ENCODE measurements at regions not wholly inside any gene's neighbourhood (a gene's known extent, or its start where the extent isn't known, plus 50 kb on each side); places are given as distances from the start of the nearest gene placed in this dataset.

- no peaks in the 10 kb centered on the region for H3K4me1 ChIP-seq (ENCODE audit: control insufficient read depth, insufficient read depth, low read length, poor library complexity, severe bottlenecking)
- DNase-seq: no peak
- H3K27ac ChIP-seq (ENCODE audit: insufficient read depth, low read length, poor library complexity, severe bottlenecking): no peak overlapping the region
- H3K36me3 ChIP-seq (ENCODE audit: control insufficient read depth, insufficient read depth, low read length): no peaks in the 10 kb centered on the region
- no peak overlapping the region for H3K4me3 ChIP-seq (ENCODE audit: insufficient read depth, low read depth, low read length, poor library complexity, severe bottlenecking)
- peaks cover 13% of the 10 kb centered on the region for H3K27me3 ChIP-seq (replicated peaks; ENCODE audit: control insufficient read depth, insufficient read depth, low read length, poor library complexity, severe bottlenecking)
- H3K9me3 ChIP-seq (ENCODE audit: control insufficient read depth, low read length): no peaks in the 10 kb centered on the region
Observed at GRCh38 chr20:62527781-62528180, 52.0 kb upstream of the GATA5 start.

DNA sequence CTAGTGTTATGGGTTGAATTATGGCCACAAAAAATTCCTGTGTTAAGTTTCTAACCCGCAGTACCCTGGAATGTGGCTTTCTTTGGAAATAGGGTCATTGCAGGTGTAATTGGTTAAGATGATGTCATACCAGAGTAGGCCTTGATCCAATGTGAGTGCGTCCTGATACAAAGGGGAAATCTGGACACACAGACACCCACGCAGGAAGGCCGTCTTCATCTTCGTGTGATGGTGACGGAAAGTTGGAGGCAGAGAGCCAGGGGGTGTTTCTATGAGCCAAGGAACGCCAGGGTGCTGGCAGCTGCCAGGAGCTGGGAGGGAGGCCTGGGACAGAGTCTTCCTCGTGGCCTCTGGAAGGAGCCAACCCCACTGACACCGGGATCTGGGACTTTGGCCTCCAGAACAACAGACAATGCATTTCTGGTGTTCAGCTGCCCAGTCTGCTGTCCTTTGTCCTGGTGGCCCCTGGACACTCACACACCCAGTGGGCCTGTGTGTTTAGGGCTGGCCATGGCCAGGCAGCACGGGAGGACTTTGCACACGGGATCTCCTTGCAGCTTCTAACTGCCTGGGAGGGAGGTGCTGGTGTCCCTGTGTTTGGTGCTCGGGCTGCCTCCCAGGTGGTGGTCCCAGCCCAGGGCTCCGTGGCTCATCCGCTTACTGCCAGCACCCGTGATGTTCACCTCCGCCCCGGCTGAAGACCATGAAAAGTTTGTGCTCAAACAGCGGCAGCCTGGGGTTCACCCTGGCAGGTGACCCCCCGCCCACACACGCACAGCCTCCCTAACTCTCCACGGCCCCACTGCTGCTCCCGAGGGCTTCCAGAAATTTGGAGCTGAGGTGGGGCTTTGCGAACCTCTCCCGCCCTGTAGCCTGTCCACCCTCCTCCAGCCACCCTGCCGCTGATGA lies 53.4 kb upstream of the GATA5 start:
- Histone ChIP-seq H3K27me3 (replicated peaks; ENCODE audit: control insufficient read depth, insufficient read depth, low read length, poor library complexity, severe bottlenecking) (peaks cover 7% of the 10 kb centered on the region), H3K4me1 (ENCODE audit: control insufficient read depth, insufficient read depth, low read length, poor library complexity, severe bottlenecking) (no peaks in the 10 kb centered on the region), H3K36me3 (ENCODE audit: control insufficient read depth, insufficient read depth, low read length) (no peaks in the 10 kb centered on the region), H3K9me3 (ENCODE audit: control insufficient read depth, low read length) (no peaks in the 10 kb centered on the region), H3K27ac (ENCODE audit: insufficient read depth, low read length, poor library complexity, severe bottlenecking) (no peak overlapping the region), H3K4me3 (ENCODE audit: insufficient read depth, low read depth, low read length, poor library complexity, severe bottlenecking) (no peak overlapping the region)
- DNase-seq: no peak

GRCh38 chr20:62529896-62530642 lies 54.3 kb upstream of the GATA5 start:
- Histone ChIP-seq H3K27me3 (replicated peaks; ENCODE audit: control insufficient read depth, insufficient read depth, low read length, poor library complexity, severe bottlenecking) (peaks cover 7% of the 10 kb centered on the region), H3K27ac (ENCODE audit: insufficient read depth, low read length, poor library complexity, severe bottlenecking) (no peak overlapping the region)

GRCh38 chr20:62530643-62531032 lies 54.8 kb upstream of the GATA5 start:
- H3K27me3 ChIP-seq (replicated peaks; ENCODE audit: control insufficient read depth, insufficient read depth, low read length, poor library complexity, severe bottlenecking): peaks cover 7% of the 10 kb centered on the region
- DNase-seq: no peak
- no peaks in the 10 kb centered on the region for H3K4me1 ChIP-seq (ENCODE audit: control insufficient read depth, insufficient read depth, low read length, poor library complexity, severe bottlenecking)

More at GRCh38 chr20:62529896-62530642, 54.3 kb upstream of the GATA5 start:
- Histone ChIP-seq H3K4me1 (ENCODE audit: control insufficient read depth, insufficient read depth, low read length, poor library complexity, severe bottlenecking) (no peaks in the 10 kb centered on the region), H3K36me3 (ENCODE audit: control insufficient read depth, insufficient read depth, low read length) (no peaks in the 10 kb centered on the region), H3K9me3 (ENCODE audit: control insufficient read depth, low read length) (no peaks in the 10 kb centered on the region), H3K4me3 (ENCODE audit: insufficient read depth, low read depth, low read length, poor library complexity, severe bottlenecking) (no peak overlapping the region)
- DNase-seq: no peak

GRCh38 chr20:62531046-62531838 lies 55.4 kb upstream of the GATA5 start:
- H3K4me3 ChIP-seq (ENCODE audit: insufficient read depth, low read depth, low read length, poor library complexity, severe bottlenecking): no peak overlapping the region
- no peaks in the 10 kb centered on the region for H3K4me1 ChIP-seq (ENCODE audit: control insufficient read depth, insufficient read depth, low read length, poor library complexity, severe bottlenecking)
- H3K36me3 ChIP-seq (ENCODE audit: control insufficient read depth, insufficient read depth, low read length): no peaks in the 10 kb centered on the region
- H3K27me3 ChIP-seq (replicated peaks; ENCODE audit: control insufficient read depth, insufficient read depth, low read length, poor library complexity, severe bottlenecking): peaks cover 7% of the 10 kb centered on the region
- no peaks in the 10 kb centered on the region for H3K9me3 ChIP-seq (ENCODE audit: control insufficient read depth, low read length)
- DNase-seq: no peak
- no peak overlapping the region for H3K27ac ChIP-seq (ENCODE audit: insufficient read depth, low read length, poor library complexity, severe bottlenecking)

More at GRCh38 chr20:62530643-62531032, 54.8 kb upstream of the GATA5 start:
- H3K27ac ChIP-seq (ENCODE audit: insufficient read depth, low read length, poor library complexity, severe bottlenecking): no peak overlapping the region
- no peaks in the 10 kb centered on the region for H3K36me3 ChIP-seq (ENCODE audit: control insufficient read depth, insufficient read depth, low read length)
- no peak overlapping the region for H3K4me3 ChIP-seq (ENCODE audit: insufficient read depth, low read depth, low read length, poor library complexity, severe bottlenecking)
- no peaks in the 10 kb centered on the region for H3K9me3 ChIP-seq (ENCODE audit: control insufficient read depth, low read length)

- no peaks in the 10 kb centered on the region for H3K36me3 ChIP-seq (ENCODE audit: control insufficient read depth, insufficient read depth, low read length)
- no peaks in the 10 kb centered on the region for H3K27me3 ChIP-seq (replicated peaks; ENCODE audit: control insufficient read depth, insufficient read depth, low read length, poor library complexity, severe bottlenecking)
- H3K4me3 ChIP-seq (ENCODE audit: insufficient read depth, low read depth, low read length, poor library complexity, severe bottlenecking): no peak overlapping the region
- no peak for DNase-seq
- no peaks in the 10 kb centered on the region for H3K9me3 ChIP-seq (ENCODE audit: control insufficient read depth, low read length)
- no peaks in the 10 kb centered on the region for H3K4me1 ChIP-seq (ENCODE audit: control insufficient read depth, insufficient read depth, low read length, poor library complexity, severe bottlenecking)
- no peak overlapping the region for H3K27ac ChIP-seq (ENCODE audit: insufficient read depth, low read length, poor library complexity, severe bottlenecking)
Observed at GRCh38 chr20:62532921-62533320, 57.1 kb upstream of the GATA5 start.

DNA sequence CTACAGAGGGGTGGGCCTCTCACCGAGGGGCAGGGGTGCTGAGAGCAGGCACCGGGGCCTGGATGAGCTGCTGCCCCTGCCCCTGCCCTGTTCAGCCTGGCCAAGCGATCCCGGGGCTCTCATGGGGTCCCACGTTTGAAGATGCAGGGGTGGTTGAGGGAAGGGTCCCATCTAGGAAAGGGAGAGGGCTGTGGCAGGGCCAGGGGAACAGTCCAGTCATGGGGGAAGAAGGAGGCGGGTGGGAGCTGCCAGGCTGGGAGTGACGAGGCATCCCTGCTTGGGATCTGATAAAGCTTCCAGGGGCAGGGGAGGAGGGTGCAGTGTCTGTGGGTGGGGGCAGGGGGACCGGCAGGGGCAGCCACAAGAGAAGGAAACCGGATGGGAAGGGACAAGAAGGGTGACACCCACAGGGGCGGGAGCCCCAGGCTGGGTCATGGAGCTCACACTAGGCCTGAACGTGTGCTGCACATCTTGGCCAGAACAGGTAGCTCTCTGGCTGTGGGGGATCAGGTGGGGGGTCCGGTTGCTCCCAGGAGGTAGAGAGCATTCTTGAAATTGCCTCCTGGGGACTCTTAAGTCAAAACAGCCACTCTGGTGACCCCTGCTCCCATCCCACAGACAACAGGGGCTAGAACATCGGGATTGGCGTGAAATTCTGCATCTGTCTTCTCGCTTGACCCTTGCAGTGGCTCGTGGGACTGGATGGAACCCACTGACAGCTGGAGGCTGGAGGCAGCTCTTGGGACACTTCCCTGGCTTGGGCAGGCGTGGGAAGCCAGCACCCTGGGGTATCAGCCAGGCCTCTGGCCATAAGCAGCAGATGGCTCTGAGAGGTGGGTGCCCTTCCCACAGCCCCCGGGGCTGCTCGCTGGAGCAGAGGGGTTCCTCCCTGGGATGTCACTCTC lies 58.0 kb upstream of the GATA5 start:
- Histone ChIP-seq H3K9me3 (ENCODE audit: control insufficient read depth, low read length) (no peaks in the 10 kb centered on the region), H3K27ac (ENCODE audit: insufficient read depth, low read length, poor library complexity, severe bottlenecking) (no peak overlapping the region), H3K36me3 (ENCODE audit: control insufficient read depth, insufficient read depth, low read length) (no peaks in the 10 kb centered on the region), H3K27me3 (replicated peaks; ENCODE audit: control insufficient read depth, insufficient read depth, low read length, poor library complexity, severe bottlenecking) (no peaks in the 10 kb centered on the region), H3K4me1 (ENCODE audit: control insufficient read depth, insufficient read depth, low read length, poor library complexity, severe bottlenecking) (no peaks in the 10 kb centered on the region), H3K4me3 (ENCODE audit: insufficient read depth, low read depth, low read length, poor library complexity, severe bottlenecking) (no peak overlapping the region)
- no peak for DNase-seq

GRCh38 chr20:62534526-62535221 lies 58.9 kb upstream of the GATA5 start:
- Histone ChIP-seq H3K4me3 (ENCODE audit: insufficient read depth, low read depth, low read length, poor library complexity, severe bottlenecking) (no peak overlapping the region), H3K27ac (ENCODE audit: insufficient read depth, low read length, poor library complexity, severe bottlenecking) (no peak overlapping the region), H3K4me1 (ENCODE audit: control insufficient read depth, insufficient read depth, low read length, poor library complexity, severe bottlenecking) (no peaks in the 10 kb centered on the region), H3K9me3 (ENCODE audit: control insufficient read depth, low read length) (no peaks in the 10 kb centered on the region), H3K27me3 (replicated peaks; ENCODE audit: control insufficient read depth, insufficient read depth, low read length, poor library complexity, severe bottlenecking) (no peaks in the 10 kb centered on the region), H3K36me3 (ENCODE audit: control insufficient read depth, insufficient read depth, low read length) (no peaks in the 10 kb centered on the region)
- no peak for DNase-seq
